Keratinocyte (primary cell): ENCODE measurements at regions not wholly inside any gene's neighbourhood (a gene's known extent, or its start where the extent isn't known, plus 50 kb on each side); places are given as distances from the start of the nearest gene placed in this dataset.

ENCODE experiments used
- DNase-seq: peaks from one replicate; pipeline ENCODE4 v3.0.0-alpha.2; 2011; ENCODE audit warnings: low read depth, missing footprints, low spot score
- FAIRE-seq: peaks from 2 replicates; lab custom pipeline; 2011; peaks lifted over from hg19 to GRCh38; lab: Jason Lieb, UNC
- H2AFZ ChIP-seq: 2 replicates; pipeline ENCODE4 v1.6.0; 2012; ENCODE audit warnings: low read length, control low read depth, inconsistent platforms; ENCODE audit not compliant: control insufficient read depth
- H3K27ac ChIP-seq: 2 replicates; pipeline ENCODE4 v1.5.1; 2011; ENCODE audit warnings: low read length; ENCODE audit not compliant: control insufficient read depth, insufficient read depth
- H3K27me3 ChIP-seq: 3 replicates; pipeline ENCODE4 v1.6.0; 2011; ENCODE audit warnings: low read length; ENCODE audit not compliant: control insufficient read depth, insufficient read depth; ENCODE audit errors: extremely low read depth
- H3K36me3 ChIP-seq, 2 experiments: 2 replicates in 1 of 2; 3 replicates in 1 of 2; pipeline ENCODE4 v1.5.1; 2011; ENCODE audit warnings: low read length in 2 of 2, mild to moderate bottlenecking in 1 of 2; ENCODE audit not compliant: control insufficient read depth in 2 of 2, insufficient read depth in 2 of 2; ENCODE audit errors: extremely low read depth in 1 of 2
- H3K4me1 ChIP-seq: 3 replicates; pipeline ENCODE4 v1.5.1; 2011; ENCODE audit warnings: low read length; ENCODE audit not compliant: control insufficient read depth, insufficient read depth; ENCODE audit errors: extremely low read depth
- H3K4me2 ChIP-seq: 3 replicates; pipeline ENCODE4 v1.6.0; 2011; ENCODE audit warnings: low read depth, low read length; ENCODE audit not compliant: control insufficient read depth, insufficient read depth; ENCODE audit errors: extremely low read depth
- H3K4me3 ChIP-seq, 3 experiments: fragments of 200-600 bp in 1 of 3; sonication (generic) in 1 of 3; 2 replicates in 2 of 3; 3 replicates in 1 of 3; pipeline ENCODE4 v1.5.1; 2011 to 2016; ENCODE audit warnings: low read length in 3 of 3, mild to moderate bottlenecking in 3 of 3, control low read depth in 2 of 3, inconsistent platforms in 1 of 3, low read depth in 1 of 3, mixed read lengths in 1 of 3, mixed run types in 1 of 3, moderate library complexity in 1 of 3; ENCODE audit not compliant: control insufficient read depth in 2 of 3, insufficient read depth in 2 of 3; ENCODE audit errors: extremely low read depth in 1 of 3
- H3K79me2 ChIP-seq: 2 replicates; pipeline ENCODE4 v1.6.0; 2012; ENCODE audit warnings: low read length; ENCODE audit not compliant: control insufficient read depth, insufficient read depth
- H3K9ac ChIP-seq: 3 replicates; pipeline ENCODE4 v1.6.0; 2011; ENCODE audit warnings: low read length; ENCODE audit not compliant: control insufficient read depth, insufficient read depth; ENCODE audit errors: extremely low read depth
- H3K9me1 ChIP-seq: 3 replicates; pipeline ENCODE4 v1.6.0; 2011; ENCODE audit warnings: low read length; ENCODE audit not compliant: control insufficient read depth, insufficient read depth; ENCODE audit errors: extremely low read depth
- H3K9me3 ChIP-seq: 2 replicates; pipeline ENCODE4 v1.5.1; 2012; ENCODE audit warnings: low read depth, low read length; ENCODE audit not compliant: control insufficient read depth
- H4K20me1 ChIP-seq: 3 replicates; pipeline ENCODE4 v1.6.0; 2011; ENCODE audit warnings: low read length; ENCODE audit not compliant: control insufficient read depth, insufficient read depth; ENCODE audit errors: extremely low read depth
- EZH2 ChIP-seq: IDR thresholded peaks from one replicate; pipeline ENCODE4 v1.6.1; 2012; ENCODE audit warnings: inconsistent platforms, mild to moderate bottlenecking, low read length, moderate library complexity
- dilution Hi-C: fragments of 300-500 bp; cut with MboI; formaldehyde crosslinking; loops from one replicate; pipeline ENCODE4 v1.7.0; 2020; ENCODE audit warnings: low sequenced_read_pairs; ENCODE audit not compliant: extremely low pct_ligation_motif_present
- TF ChIP-seq, protein P1 (sequence below), 3 experiments: IDR thresholded peaks in 1 of 3; conservative IDR thresholded peaks in 1 of 3; optimal IDR thresholded peaks in 1 of 3; 2 replicates in 2 of 3; 3 replicates in 1 of 3; pipeline versions ENCODE3 to v1.5.1; 2011; ENCODE audit warnings: low read length in 3 of 3, mild to moderate bottlenecking in 3 of 3, moderate library complexity in 2 of 3, control low read depth in 1 of 3, inconsistent platforms in 1 of 3; ENCODE audit not compliant: insufficient read depth in 2 of 3; ENCODE audit errors: extremely low read depth in 1 of 3

DNA sequence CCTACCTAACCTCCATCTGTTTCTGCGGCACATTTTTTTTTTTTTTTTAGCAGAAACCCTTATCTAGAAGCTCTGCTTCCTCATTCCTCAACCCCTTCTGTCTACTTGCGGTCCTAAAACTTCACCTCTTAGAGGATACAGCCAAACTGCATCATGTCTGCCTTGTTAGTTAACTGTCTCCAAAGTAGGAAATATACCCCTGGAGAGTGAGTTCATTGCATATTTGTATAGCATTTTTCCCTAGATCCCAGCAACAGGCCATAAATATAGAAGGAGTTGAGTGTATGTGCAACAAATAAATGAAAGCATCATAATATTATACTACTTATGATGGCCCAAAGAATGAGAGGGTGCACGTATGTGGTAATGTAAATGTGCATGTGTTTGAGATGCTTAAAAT lies 1288.6 kb upstream of the GJE1 start:
- dilution Hi-C loops: no loop called here

DNA sequence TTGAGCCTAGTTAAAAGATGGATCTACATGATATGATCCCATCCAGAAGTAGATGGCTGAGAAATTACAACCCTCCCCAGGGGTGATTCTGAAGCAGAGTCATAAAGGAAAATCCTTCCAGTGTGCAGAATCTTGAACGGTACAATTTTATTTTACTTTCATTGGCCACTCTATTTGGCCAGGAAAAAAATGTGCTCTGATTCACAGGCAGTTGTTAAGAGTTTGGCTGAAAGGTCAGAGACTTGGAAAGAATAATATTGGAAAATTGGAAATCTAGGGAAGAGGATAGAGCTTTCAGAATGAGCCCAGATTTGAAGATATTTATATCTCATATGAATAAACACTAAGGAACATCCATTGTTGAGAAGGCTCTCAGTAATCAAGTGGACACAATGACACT lies 1299.3 kb upstream of the GJE1 start:
- no peaks in the 10 kb centered on the region for H3K27me3 ChIP-seq
- no peak overlapping the region for H2AFZ ChIP-seq
- H3K4me2 ChIP-seq: no peak overlapping the region
- H3K4me1 ChIP-seq: no peaks in the 10 kb centered on the region
- H3K27ac ChIP-seq: no peak overlapping the region
- no peaks in the 10 kb centered on the region for H3K9me3 ChIP-seq
- H3K9ac ChIP-seq: no peak overlapping the region
- dilution Hi-C loops: no loop called here
- FAIRE-seq (no peak), DNase-seq (no peak)
- no peak overlapping the region for H3K4me3 ChIP-seq
- TF ChIP-seq, protein P1, sequence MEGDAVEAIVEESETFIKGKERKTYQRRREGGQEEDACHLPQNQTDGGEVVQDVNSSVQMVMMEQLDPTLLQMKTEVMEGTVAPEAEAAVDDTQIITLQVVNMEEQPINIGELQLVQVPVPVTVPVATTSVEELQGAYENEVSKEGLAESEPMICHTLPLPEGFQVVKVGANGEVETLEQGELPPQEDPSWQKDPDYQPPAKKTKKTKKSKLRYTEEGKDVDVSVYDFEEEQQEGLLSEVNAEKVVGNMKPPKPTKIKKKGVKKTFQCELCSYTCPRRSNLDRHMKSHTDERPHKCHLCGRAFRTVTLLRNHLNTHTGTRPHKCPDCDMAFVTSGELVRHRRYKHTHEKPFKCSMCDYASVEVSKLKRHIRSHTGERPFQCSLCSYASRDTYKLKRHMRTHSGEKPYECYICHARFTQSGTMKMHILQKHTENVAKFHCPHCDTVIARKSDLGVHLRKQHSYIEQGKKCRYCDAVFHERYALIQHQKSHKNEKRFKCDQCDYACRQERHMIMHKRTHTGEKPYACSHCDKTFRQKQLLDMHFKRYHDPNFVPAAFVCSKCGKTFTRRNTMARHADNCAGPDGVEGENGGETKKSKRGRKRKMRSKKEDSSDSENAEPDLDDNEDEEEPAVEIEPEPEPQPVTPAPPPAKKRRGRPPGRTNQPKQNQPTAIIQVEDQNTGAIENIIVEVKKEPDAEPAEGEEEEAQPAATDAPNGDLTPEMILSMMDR (optimal IDR thresholded peaks at IDR 0.05 in 1 of 3, IDR thresholded peaks at IDR 0.05 in 1 of 3, conservative IDR thresholded peaks at IDR 0.05 in 1 of 3; ENCODE audit: extremely low read depth in 1 of 3, insufficient read depth in 2 of 3, low read length in 3 of 3): no peak
- TF ChIP-seq EZH2: no peak
- no peaks in the 10 kb centered on the region for H3K79me2 ChIP-seq
- H3K9me1 ChIP-seq: no peaks in the 10 kb centered on the region
- H4K20me1 ChIP-seq: no peaks in the 10 kb centered on the region
- no peaks in the 10 kb centered on the region for H3K36me3 ChIP-seq

More for the DNA sequence above, 1288.6 kb upstream of the GJE1 start:
- no peaks in the 10 kb centered on the region for H3K9me1 ChIP-seq
- H3K36me3 ChIP-seq: no peaks in the 10 kb centered on the region
- no peaks in the 10 kb centered on the region for H4K20me1 ChIP-seq
- no peak for TF ChIP-seq EZH2
- TF ChIP-seq, protein P1 (optimal IDR thresholded peaks at IDR 0.05 in 1 of 3, IDR thresholded peaks at IDR 0.05 in 1 of 3, conservative IDR thresholded peaks at IDR 0.05 in 1 of 3; ENCODE audit: extremely low read depth in 1 of 3, insufficient read depth in 2 of 3, low read length in 3 of 3): no peak
- no peak overlapping the region for H3K4me2 ChIP-seq
- H3K79me2 ChIP-seq: no peaks in the 10 kb centered on the region
- FAIRE-seq: no peak
- H3K27me3 ChIP-seq: no peaks in the 10 kb centered on the region
- no peak overlapping the region for H3K4me3 ChIP-seq
- no peak overlapping the region for H3K27ac ChIP-seq
- H3K9me3 ChIP-seq: no peaks in the 10 kb centered on the region
- DNase-seq: no peak
- no peak overlapping the region for H3K9ac ChIP-seq
- H2AFZ ChIP-seq: no peak overlapping the region
- no peaks in the 10 kb centered on the region for H3K4me1 ChIP-seq
